WTC11 (cell line): ENCODE measurements at regions not wholly inside any gene's neighbourhood (a gene's known extent, or its start where the extent isn't known, plus 50 kb on each side); places are given as distances from the start of the nearest gene placed in this dataset.

ENCODE experiments used
- ATF2 ChIP-seq: sonication (generic); formaldehyde crosslinking; IDR thresholded peaks from 2 replicates; pipeline ENCODE4 v1.8.1; 2022; ENCODE audit warnings: low read depth, missing genetic modification reagents, borderline replicate concordance
- ATF3 ChIP-seq: sonication (generic); formaldehyde crosslinking; conservative IDR thresholded peaks from 2 replicates; pipeline ENCODE4 v1.8.1; 2022; ENCODE audit warnings: mild to moderate bottlenecking, missing genetic modification reagents
- CREB1 ChIP-seq: sonication (generic); formaldehyde crosslinking; IDR thresholded peaks from 2 replicates; pipeline ENCODE4 v1.8.0; 2023; ENCODE audit warnings: mild to moderate bottlenecking, missing genetic modification reagents
- CTCF ChIP-seq: fragments of 200-600 bp; IDR thresholded peaks from 2 replicates; pipeline ENCODE4 v1.8.0; 2022; ENCODE audit warnings: antibody characterized with exemption
- ESRRA ChIP-seq: sonication (generic); formaldehyde crosslinking; IDR thresholded peaks from 2 replicates; pipeline ENCODE4 v1.8.1; 2022; ENCODE audit warnings: mild to moderate bottlenecking, missing genetic modification reagents, borderline replicate concordance
- HMGXB4 ChIP-seq: sonication (generic); formaldehyde crosslinking; IDR thresholded peaks from 2 replicates; pipeline ENCODE4 v1.8.1; 2023; ENCODE audit warnings: mild to moderate bottlenecking, moderate library complexity, missing genetic modification reagents
- PRRX2 ChIP-seq: fragments of 250-450 bp; sonication (Bioruptor Pico); IDR thresholded peaks from 2 replicates; pipeline ENCODE4 v1.8.0; 2021; ENCODE audit warnings: mild to moderate bottlenecking
- ZNF281 ChIP-seq: sonication (generic); formaldehyde crosslinking; IDR thresholded peaks from 2 replicates; pipeline ENCODE4 v1.8.0; 2023; ENCODE audit warnings: mild to moderate bottlenecking, missing genetic modification reagents
- ZSCAN18 ChIP-seq: fragments of 250-450 bp; sonication (Bioruptor Pico); IDR thresholded peaks from 2 replicates; pipeline ENCODE4 v2.1.2; 2022; ENCODE audit warnings: mild to moderate bottlenecking, moderate library complexity

GRCh38 chr1:34668063-34668462 lies 86.8 kb upstream of the GJB5 start:
- TF ChIP-seq CREB1 (CRISPR knock-in tag) (no peak), CTCF (no peak), ATF2 (CRISPR knock-in tag) (no peak), PRRX2 (CRISPR knock-in tag) (no peak), ZNF281 (CRISPR knock-in tag) (no peak), ESRRA (CRISPR knock-in tag) (no peak), ZSCAN18 (no peak), ATF3 (CRISPR knock-in tag) (no peak), HMGXB4 (CRISPR knock-in tag) (no peak)
